ENCODE measurements at regions not wholly inside any gene's neighbourhood (a gene's known extent, or its start where the extent isn't known, plus 50 kb on each side); places are given as distances from the start of the nearest gene placed in this dataset.
A peak's percentile ranks its signal among the peaks of the same experiment; 100 is the strongest.
"Not testable (repeated sequence)": the region's sequence is repeated elsewhere in the genome, so short reads cannot be mapped to it uniquely, and the experiment has no call there.

DNA sequence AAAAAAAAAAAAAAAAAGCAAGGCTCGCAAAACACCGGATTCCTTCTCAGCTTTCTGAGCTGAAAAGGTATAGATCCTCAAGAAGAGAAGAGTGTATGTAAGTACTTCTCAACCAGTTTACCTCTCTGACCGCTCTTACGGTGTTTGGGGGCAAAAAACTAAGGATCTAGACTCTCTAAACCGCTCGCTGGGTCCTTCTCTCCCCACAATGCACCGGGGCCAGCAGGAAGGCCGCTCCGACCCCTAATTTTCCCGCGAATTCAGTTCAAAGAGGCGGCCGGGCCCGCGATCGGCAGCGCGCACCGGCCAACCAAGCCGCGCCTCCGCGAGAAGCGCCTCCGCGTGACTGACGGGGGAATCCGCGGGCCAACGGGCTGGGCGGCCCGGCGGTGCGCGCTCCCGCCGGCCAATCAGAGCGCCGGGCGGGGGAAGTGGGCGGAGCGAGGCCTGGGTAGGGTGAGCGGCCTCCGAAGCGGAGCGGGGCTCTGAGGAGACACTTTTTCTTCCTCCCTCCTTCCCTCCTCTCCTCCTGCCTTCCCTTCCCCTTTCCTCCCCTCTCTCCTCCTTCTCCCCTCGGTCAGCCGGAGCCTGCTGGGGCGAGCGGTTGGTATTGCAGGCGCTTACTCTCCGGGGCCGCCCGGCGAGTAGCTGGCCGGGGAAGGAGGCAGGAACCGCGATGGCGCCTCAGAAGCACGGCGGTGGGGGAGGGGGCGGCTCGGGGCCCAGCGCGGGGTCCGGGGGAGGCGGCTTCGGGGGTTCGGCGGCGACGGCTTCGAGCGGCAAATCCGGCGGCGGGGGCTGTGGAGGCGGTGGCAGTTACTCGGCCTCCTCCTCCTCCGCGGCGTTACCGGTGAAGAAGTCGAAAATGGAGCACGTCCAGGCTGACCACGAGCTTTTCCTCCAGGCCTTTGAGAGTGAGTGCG, 93.0 kb downstream of the CRLF3 start:
- peak overlapping the region; percentile 79 for H3K4me3 ChIP-seq (ENCODE audit: low read depth, low read length)
- DNase-seq (ENCODE audit: low read depth): not testable (repeated sequence)

GRCh38 chr17:30730837-30731209, 93.7 kb downstream of the CRLF3 start:
- DNase-seq (ENCODE audit: low read depth): not testable (repeated sequence)
- H3K4me3 ChIP-seq (ENCODE audit: low read depth, low read length): peak overlapping the region; percentile 51

GRCh38 chr17:30730171-30730836, 94.2 kb downstream of the CRLF3 start:
- H3K4me3 ChIP-seq (ENCODE audit: low read depth, low read length); DNase-seq (ENCODE audit: low read depth): not testable (repeated sequence)

- H3K4me3 ChIP-seq (ENCODE audit: low read depth, low read length); DNase-seq (ENCODE audit: low read depth): not testable (repeated sequence)
Observed at GRCh38 chr17:30729471-30730170, 94.9 kb downstream of the CRLF3 start.

- not testable (repeated sequence) for H3K4me3 ChIP-seq (ENCODE audit: low read depth, low read length); DNase-seq (ENCODE audit: low read depth)
Observed at GRCh38 chr17:30727517-30727916, 97.0 kb downstream of the CRLF3 start.

- not testable (repeated sequence) for H3K4me3 ChIP-seq (ENCODE audit: low read depth, low read length); DNase-seq (ENCODE audit: low read depth)
Observed at GRCh38 chr17:30726734-30727133, 97.8 kb downstream of the CRLF3 start.

GRCh38 chr17:30726310-30726709, 98.2 kb downstream of the CRLF3 start:
- H3K4me3 ChIP-seq (ENCODE audit: low read depth, low read length); DNase-seq (ENCODE audit: low read depth): not testable (repeated sequence)

DNA sequence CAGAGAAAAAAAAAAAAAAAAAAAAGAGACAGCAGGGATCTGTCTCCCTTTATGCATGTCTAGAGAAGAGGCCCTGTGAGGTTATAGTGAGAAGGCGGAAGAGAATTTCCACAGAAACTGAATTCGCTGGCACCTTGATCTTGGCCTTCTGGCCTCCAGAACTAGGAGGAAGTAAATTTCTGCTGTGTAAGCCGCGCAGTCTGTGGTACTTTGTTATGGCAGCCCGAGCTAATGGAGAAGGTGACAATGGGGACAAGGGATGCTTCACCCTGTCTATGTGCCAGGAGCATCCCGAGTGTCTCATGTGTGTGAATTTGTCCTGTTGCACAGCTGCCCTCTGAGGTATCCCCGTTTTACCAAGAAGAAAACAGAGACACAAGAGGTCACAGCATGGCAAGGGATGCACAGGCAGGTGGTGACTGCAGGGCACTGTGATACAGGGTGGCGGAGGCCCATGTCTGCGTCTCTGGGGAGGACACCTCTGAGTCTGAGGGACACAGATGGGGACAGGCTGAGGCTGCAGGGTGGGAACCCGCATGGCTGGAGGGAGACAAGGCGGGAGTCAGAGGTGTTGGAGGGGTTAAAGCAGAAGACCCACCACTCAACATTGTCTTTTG, 100.3 kb downstream of the CRLF3 start:
- H3K4me3 ChIP-seq (ENCODE audit: low read depth, low read length); DNase-seq (ENCODE audit: low read depth): not testable (repeated sequence)

- not testable (repeated sequence) for DNase-seq (ENCODE audit: low read depth)
Observed at GRCh38 chr17:30722114-30722780, 102.2 kb downstream of the CRLF3 start.

DNA sequence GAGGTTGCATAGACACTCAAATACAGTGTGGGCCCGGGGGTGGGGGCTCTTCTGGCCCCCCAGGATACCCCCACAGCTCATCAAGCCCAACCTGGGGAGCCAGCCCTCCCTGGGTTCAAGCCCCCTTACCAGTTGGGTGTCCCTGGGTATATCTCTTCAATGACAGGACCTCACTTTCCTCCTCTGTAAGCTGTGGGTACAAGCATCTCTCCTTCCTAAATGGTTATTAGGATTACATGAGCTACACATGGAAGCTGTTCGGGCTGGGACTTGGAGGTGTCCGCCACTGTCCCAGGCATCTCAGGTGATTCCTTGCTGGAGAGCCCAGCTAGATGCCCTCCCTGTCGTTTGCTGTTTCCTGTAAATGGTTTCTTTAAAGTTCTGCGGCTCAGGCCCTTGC, 103.5 kb downstream of the CRLF3 start:
- H3K4me3 ChIP-seq (ENCODE audit: low read depth, low read length); DNase-seq (ENCODE audit: low read depth): not testable (repeated sequence)

More at GRCh38 chr17:30722114-30722780, 102.2 kb downstream of the CRLF3 start:
- H3K4me3 ChIP-seq (ENCODE audit: low read depth, low read length): not testable (repeated sequence)

GRCh38 chr17:30720013-30720471, 104.5 kb downstream of the CRLF3 start:
- TF ChIP-seq CTCF (conservative IDR thresholded peaks at IDR 0.05; ENCODE audit: low read depth, low read length): no peak
- H3K4me3 ChIP-seq (ENCODE audit: low read depth, low read length): no peak overlapping the region
- no peak for DNase-seq (ENCODE audit: low read depth)
